Activated effector memory CD4-positive, alpha-beta T cell treated with Interleukin-2 at 50 U/mL for 16 hours (primary cell): ENCODE measurements at regions not wholly inside any gene's neighbourhood (a gene's known extent, or its start where the extent isn't known, plus 50 kb on each side); places are given as distances from the start of the nearest gene placed in this dataset.
"Not testable (repeated sequence)": the region's sequence is repeated elsewhere in the genome, so short reads cannot be mapped to it uniquely, and the experiment has no call there.

ENCODE experiments used
- DNase-seq: peaks from one replicate; pipeline ENCODE4 v3.0.0-alpha.2; 2020

- DNase-seq, result no peak
These were observed 1059.6 kb upstream of the SLIT2 start for GRCh38 chr4:19191979-19192650.

GRCh38 chr4:19187691-19188090 lies 1064.0 kb upstream of the SLIT2 start:
- no peak for DNase-seq

- DNase-seq, result no peak
These were observed 1064.6 kb upstream of the SLIT2 start for GRCh38 chr4:19187096-19187495.

GRCh38 chr4:19181631-19182030 lies 1070.1 kb upstream of the SLIT2 start:
- not testable (repeated sequence) for DNase-seq

- no peak for DNase-seq
These were observed 1072.9 kb upstream of the SLIT2 start for GRCh38 chr4:19178835-19179234.

GRCh38 chr4:19177616-19178015 lies 1074.1 kb upstream of the SLIT2 start:
- DNase-seq, result no peak

- DNase-seq, result no peak
These were observed 1079.9 kb upstream of the SLIT2 start for GRCh38 chr4:19171832-19172231.

GRCh38 chr4:19167311-19167710 lies 1084.4 kb upstream of the SLIT2 start:
- DNase-seq, result no peak

- DNase-seq, result no peak
These were observed 1087.4 kb upstream of the SLIT2 start for GRCh38 chr4:19164334-19164733.

- DNase-seq, result no peak
These were observed 1091.8 kb upstream of the SLIT2 start for GRCh38 chr4:19159874-19160273.

- no peak for DNase-seq
These were observed 1093.4 kb upstream of the SLIT2 start for GRCh38 chr4:19158107-19158809.

- no peak for DNase-seq
These were observed 1094.9 kb upstream of the SLIT2 start for GRCh38 chr4:19156786-19157185.

- DNase-seq, result no peak
These were observed 1096.1 kb upstream of the SLIT2 start for GRCh38 chr4:19155568-19155967.

GRCh38 chr4:19154267-19154666 lies 1097.4 kb upstream of the SLIT2 start:
- DNase-seq, result not testable (repeated sequence)

- DNase-seq, result no peak
These were observed 1099.4 kb upstream of the SLIT2 start for GRCh38 chr4:19152264-19152663.

GRCh38 chr4:19151684-19152083 lies 1100.0 kb upstream of the SLIT2 start:
- no peak for DNase-seq

- no peak for DNase-seq
These were observed 1105.7 kb upstream of the SLIT2 start for GRCh38 chr4:19146038-19146437.

- no peak for DNase-seq
These were observed 1114.5 kb upstream of the LCORL start for GRCh38 chr4:19135895-19136633.

- DNase-seq, result no peak
These were observed 1113.1 kb upstream of the LCORL start for GRCh38 chr4:19134685-19135084.

- no peak for DNase-seq
These were observed 1111.8 kb upstream of the LCORL start for GRCh38 chr4:19133315-19133714.

GRCh38 chr4:19130866-19131265 lies 1109.3 kb upstream of the LCORL start:
- DNase-seq, result no peak

GRCh38 chr4:19128176-19128575 lies 1106.6 kb upstream of the LCORL start:
- no peak for DNase-seq

- DNase-seq, result no peak
These were observed 1105.3 kb upstream of the LCORL start for GRCh38 chr4:19126903-19127302.

GRCh38 chr4:19123681-19124080 lies 1102.1 kb upstream of the LCORL start:
- no peak for DNase-seq
